ENCODE measurements at regions not wholly inside any gene's neighbourhood (a gene's known extent, or its start where the extent isn't known, plus 50 kb on each side); places are given as distances from the start of the nearest gene placed in this dataset.

GRCh38 chr3:35338186-35338585 is 301.1 kb upstream of the ARPP21 start:
- DNase-seq: no peak
- intact Hi-C loops (cut with micrococcal nuclease; ENCODE audit: unreplicated experiment): no loop called here
- BruUV-seq (replicated peaks): no TSS peak
- H3K4me1 Mint-ChIP-seq (ENCODE audit: low read depth, unreplicated experiment): no peaks in the 10 kb centered on the region
- CTCF ChIA-PET: no interaction called here
- no peak overlapping the region for H3K4me3 Mint-ChIP-seq (ENCODE audit: low read depth, unreplicated experiment)
- no peak overlapping the region for H3K27ac Mint-ChIP-seq (ENCODE audit: unreplicated experiment)
- H3K9me3 Mint-ChIP-seq (ENCODE audit: low read depth, unreplicated experiment): no peaks in the 10 kb centered on the region
- TF ChIP-seq, protein P1, sequence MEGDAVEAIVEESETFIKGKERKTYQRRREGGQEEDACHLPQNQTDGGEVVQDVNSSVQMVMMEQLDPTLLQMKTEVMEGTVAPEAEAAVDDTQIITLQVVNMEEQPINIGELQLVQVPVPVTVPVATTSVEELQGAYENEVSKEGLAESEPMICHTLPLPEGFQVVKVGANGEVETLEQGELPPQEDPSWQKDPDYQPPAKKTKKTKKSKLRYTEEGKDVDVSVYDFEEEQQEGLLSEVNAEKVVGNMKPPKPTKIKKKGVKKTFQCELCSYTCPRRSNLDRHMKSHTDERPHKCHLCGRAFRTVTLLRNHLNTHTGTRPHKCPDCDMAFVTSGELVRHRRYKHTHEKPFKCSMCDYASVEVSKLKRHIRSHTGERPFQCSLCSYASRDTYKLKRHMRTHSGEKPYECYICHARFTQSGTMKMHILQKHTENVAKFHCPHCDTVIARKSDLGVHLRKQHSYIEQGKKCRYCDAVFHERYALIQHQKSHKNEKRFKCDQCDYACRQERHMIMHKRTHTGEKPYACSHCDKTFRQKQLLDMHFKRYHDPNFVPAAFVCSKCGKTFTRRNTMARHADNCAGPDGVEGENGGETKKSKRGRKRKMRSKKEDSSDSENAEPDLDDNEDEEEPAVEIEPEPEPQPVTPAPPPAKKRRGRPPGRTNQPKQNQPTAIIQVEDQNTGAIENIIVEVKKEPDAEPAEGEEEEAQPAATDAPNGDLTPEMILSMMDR (IDR thresholded peaks at IDR 0.05; ENCODE audit: unreplicated experiment): no peak
- no peaks in the 10 kb centered on the region for H3K36me3 Mint-ChIP-seq (ENCODE audit: insufficient read depth, unreplicated experiment)
- no peaks in the 10 kb centered on the region for H3K27me3 Mint-ChIP-seq (ENCODE audit: unreplicated experiment)

DNA sequence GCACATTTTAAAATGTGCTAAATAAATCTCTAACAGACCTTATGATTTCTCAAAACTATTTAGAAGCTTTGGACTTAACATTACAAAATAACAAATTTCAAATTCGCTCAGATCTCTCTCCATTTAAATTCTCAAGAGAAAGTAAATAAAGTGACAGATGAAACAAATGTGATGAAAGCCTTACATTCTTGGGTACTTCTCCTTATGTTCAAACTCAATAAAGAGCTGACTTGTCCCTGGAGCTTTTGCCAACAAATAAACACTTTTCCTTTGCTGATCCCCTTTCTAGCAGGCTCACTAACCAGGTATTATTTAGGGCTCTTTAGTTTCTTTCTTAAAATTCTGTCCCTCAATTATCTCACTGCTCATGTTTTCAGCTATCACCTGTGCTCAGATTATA is 259.1 kb upstream of the ARPP21 start:
- peaks cover 5% of the 10 kb centered on the region for H3K9me3 Mint-ChIP-seq (ENCODE audit: low read depth, unreplicated experiment)
- CTCF ChIA-PET: no interaction called here
- DNase-seq: no peak
- TF ChIP-seq, protein P1 (IDR thresholded peaks at IDR 0.05; ENCODE audit: unreplicated experiment): no peak
- BruUV-seq (replicated peaks): no TSS peak
- no peaks in the 10 kb centered on the region for H3K36me3 Mint-ChIP-seq (ENCODE audit: insufficient read depth, unreplicated experiment)
- H3K4me1 Mint-ChIP-seq (ENCODE audit: low read depth, unreplicated experiment): no peaks in the 10 kb centered on the region
- H3K4me3 Mint-ChIP-seq (ENCODE audit: low read depth, unreplicated experiment): no peak overlapping the region
- no peak overlapping the region for H3K27ac Mint-ChIP-seq (ENCODE audit: unreplicated experiment)
- H3K27me3 Mint-ChIP-seq (ENCODE audit: unreplicated experiment): no peaks in the 10 kb centered on the region
- intact Hi-C loops (cut with micrococcal nuclease; ENCODE audit: unreplicated experiment): no loop called here

DNA sequence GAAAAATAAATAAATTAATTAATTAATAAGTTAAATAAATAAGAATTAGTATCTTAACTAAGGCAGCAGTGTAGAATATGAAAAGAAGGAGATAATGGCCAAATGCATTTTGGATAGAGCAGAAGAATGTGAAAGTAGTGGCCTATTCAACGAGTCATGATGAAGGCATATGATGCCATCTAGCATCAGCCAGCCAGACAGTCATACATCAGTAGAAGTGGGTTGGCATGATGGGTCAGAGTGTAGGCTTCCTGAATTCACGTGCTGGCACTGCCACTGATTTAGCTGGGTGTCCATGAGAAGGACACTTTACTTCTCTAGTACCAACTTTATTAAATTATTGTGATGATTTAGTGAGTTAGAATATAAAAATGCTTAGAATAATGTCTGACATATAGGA is 256.1 kb upstream of the ARPP21 start:
- no peaks in the 10 kb centered on the region for H3K4me1 Mint-ChIP-seq (ENCODE audit: low read depth, unreplicated experiment)
- TF ChIP-seq, protein P1 (IDR thresholded peaks at IDR 0.05; ENCODE audit: unreplicated experiment): no peak
- no peak overlapping the region for H3K27ac Mint-ChIP-seq (ENCODE audit: unreplicated experiment)
- no peak for DNase-seq
- CTCF ChIA-PET: interaction anchor here (0.7 kb wide), 2 partner anchors 154 to 419 kb away, joined by 3 to 4 read pairs; no protein-coding TSS in a partner anchor
- H3K27me3 Mint-ChIP-seq (ENCODE audit: unreplicated experiment): no peaks in the 10 kb centered on the region
- BruUV-seq (replicated peaks): no TSS peak
- H3K36me3 Mint-ChIP-seq (ENCODE audit: insufficient read depth, unreplicated experiment): no peaks in the 10 kb centered on the region
- peaks cover 2% of the 10 kb centered on the region for H3K9me3 Mint-ChIP-seq (ENCODE audit: low read depth, unreplicated experiment)
- intact Hi-C loops (cut with micrococcal nuclease; ENCODE audit: unreplicated experiment): no loop called here
- H3K4me3 Mint-ChIP-seq (ENCODE audit: low read depth, unreplicated experiment): no peak overlapping the region

DNA sequence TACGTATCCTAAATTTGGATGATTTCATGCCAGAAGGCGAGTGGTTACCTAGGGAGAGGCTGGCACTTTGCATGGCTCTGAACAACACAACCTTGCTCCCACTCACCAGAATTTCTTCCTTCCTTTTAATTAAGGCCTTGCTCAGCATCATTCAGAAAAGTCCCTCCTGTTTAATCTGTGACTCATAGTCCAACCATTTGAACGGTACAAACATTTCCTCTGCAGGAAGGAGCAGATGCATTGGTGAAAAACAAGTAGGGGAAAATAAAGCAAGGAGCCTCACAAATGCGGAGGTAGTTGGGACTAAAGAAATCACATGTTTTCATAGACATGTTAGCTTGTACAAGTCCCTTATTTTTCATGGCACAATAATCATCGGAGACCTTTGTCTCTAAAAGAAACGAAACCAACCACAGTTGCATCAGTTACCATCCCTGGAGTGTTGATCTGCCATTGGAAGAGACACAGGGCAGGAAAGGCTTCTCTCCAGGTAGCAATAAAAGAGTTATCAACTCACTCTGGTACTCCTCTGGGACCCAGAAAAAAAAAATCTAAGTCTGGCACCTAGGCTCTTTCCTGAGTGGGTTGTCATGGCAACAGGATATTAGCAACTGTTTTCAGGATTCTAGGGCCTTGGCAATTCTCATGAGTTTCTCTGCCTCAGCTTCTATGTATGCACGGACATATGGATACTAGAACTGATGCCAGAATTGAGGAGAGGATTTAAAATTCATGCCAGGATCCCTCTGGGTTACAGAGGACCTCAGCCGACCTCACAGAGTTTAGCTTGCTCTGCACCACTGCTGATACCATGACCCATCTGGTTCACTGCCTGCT is 255.4 kb upstream of the ARPP21 start:
- BruUV-seq (replicated peaks): no TSS peak
- Mint-ChIP-seq H3K36me3 (ENCODE audit: insufficient read depth, unreplicated experiment) (no peaks in the 10 kb centered on the region), H3K9me3 (ENCODE audit: low read depth, unreplicated experiment) (peaks cover 2% of the 10 kb centered on the region), H3K4me3 (ENCODE audit: low read depth, unreplicated experiment) (no peak overlapping the region), H3K4me1 (ENCODE audit: low read depth, unreplicated experiment) (no peaks in the 10 kb centered on the region), H3K27me3 (ENCODE audit: unreplicated experiment) (no peaks in the 10 kb centered on the region), H3K27ac (ENCODE audit: unreplicated experiment) (no peak overlapping the region)
- CTCF ChIA-PET: no interaction called here
- peak; percentile 12 for DNase-seq
- intact Hi-C loops (cut with micrococcal nuclease; ENCODE audit: unreplicated experiment): no loop called here
- TF ChIP-seq, protein P1 (IDR thresholded peaks at IDR 0.05; ENCODE audit: unreplicated experiment): no peak

Measured in Calu3 (cell line).